Adrenal gland (tissue), 9 donors: ENCODE measurements at regions not wholly inside any gene's neighbourhood (a gene's known extent, or its start where the extent isn't known, plus 50 kb on each side); places are given as distances from the start of the nearest gene placed in this dataset.
"Not testable (repeated sequence)": the region's sequence is repeated elsewhere in the genome, so short reads cannot be mapped to it uniquely, and the experiment has no call there.

Experiments
- DNase-seq, 7 donors: peaks; one replicate each; pipeline ENCODE4 v3.0.0-alpha.2; 2019 to 2020
- H3K27ac ChIP-seq, 5 donors: fragments of 200-600 bp; sonication (generic) in 4 of 5; 1 replicate in 3 of 5; 2 replicates in 2 of 5; pipeline versions ENCODE4 v1.5.1 to v1.8.0; 2016 to 2020; ENCODE audit warnings: mild to moderate bottlenecking in 1 of 5
- H3K27me3 ChIP-seq: fragments of 200-600 bp; 2 replicates; pipeline ENCODE4 v1.8.0; 2021
- H3K36me3 ChIP-seq, 2 donors: fragments of 200-600 bp; replicated peaks in 1 of 2; 1 replicate in 1 of 2; 2 replicates in 1 of 2; pipeline versions ENCODE4 v1.5.1 to v1.8.0; 2018 to 2022
- H3K4me1 ChIP-seq, 2 donors: fragments of 200-600 bp; replicated peaks in 1 of 2; 1 replicate in 1 of 2; 2 replicates in 1 of 2; pipeline versions ENCODE4 v1.5.1 to v1.8.0; 2018 to 2021
- H3K4me3 ChIP-seq, 4 donors: fragments of 200-600 bp; sonication (generic) in 3 of 4; one replicate each; pipeline ENCODE4 v1.5.1; 2016 to 2018
- H3K9me3 ChIP-seq, 3 donors: fragments of 200-600 bp; sonication (generic) in 1 of 3; replicated peaks in 1 of 3; 1 replicate in 2 of 3; 2 replicates in 1 of 3; pipeline versions ENCODE4 v1.5.1 to v1.8.0; 2016 to 2021
- POLR2A ChIP-seq, 2 donors: fragments of 450-650 bp; IDR thresholded peaks; one replicate each; pipeline ENCODE4 v1.6.1; 2017; ENCODE audit warnings: antibody characterized with exemption in 2 of 2, mild to moderate bottlenecking in 2 of 2, moderate library complexity in 1 of 2
- WGBS, 4 donors: extraction: QIAGEN DNeasy Blood & Tissue Kit in 2 of 4; methylation state at CpG; one replicate each; pipeline versions ENCODE4 v1.1.5 to v1.1.7; 2013 to 2017; 5-methylcytosine and 5-hydroxymethylcytosine counted together
- intact Hi-C, 2 donors: fragments of 100-400 bp; cut with DNase I; formaldehyde crosslinking; loops; one replicate each; pipeline versions ENCODE4 v1.14.1 to v1.15.0; 2022 to 2023
- TF ChIP-seq, protein P1 (sequence below), 6 experiments: fragments of 450-650 bp in 4 of 6; fragments of 200-600 bp in 2 of 6; sonication (generic) in 1 of 6; IDR thresholded peaks; 1 replicate in 5 of 6; 2 replicates in 1 of 6; pipeline versions ENCODE4 v1.5.1 to v1.8.0; 2016 to 2021; ENCODE audit warnings: antibody characterized with exemption in 6 of 6, mild to moderate bottlenecking in 2 of 6, moderate library complexity in 1 of 6
- donor health status: healthy with polysubstance abuse.
- donor health status: Bipolar disorder and iron deficiency.
- donor health status: DM: yes; HTN: yes; CAD: no.
- donor health status: DM: no; HTN: no; CAD: no.
- donor health status: DM: no; HTN: no; CAD: no.

- no peaks in the 10 kb centered on the region for H3K36me3 ChIP-seq
- 77 to 86% (median 83%) methylated on average over 15 to 16 of the region's 16 CpGs for WGBS, 4 donors
- no peaks in the 10 kb centered on the region for H3K9me3 ChIP-seq
- no peak overlapping the region for H3K4me3 ChIP-seq
- no peak overlapping the region for H3K27ac ChIP-seq
- DNase-seq = no peak
- H3K4me1 ChIP-seq = no peaks in the 10 kb centered on the region
- H3K27me3 ChIP-seq = no peaks in the 10 kb centered on the region
- no peak for TF ChIP-seq POLR2A (IDR thresholded peaks at IDR 0.05)
- TF ChIP-seq, protein P1, sequence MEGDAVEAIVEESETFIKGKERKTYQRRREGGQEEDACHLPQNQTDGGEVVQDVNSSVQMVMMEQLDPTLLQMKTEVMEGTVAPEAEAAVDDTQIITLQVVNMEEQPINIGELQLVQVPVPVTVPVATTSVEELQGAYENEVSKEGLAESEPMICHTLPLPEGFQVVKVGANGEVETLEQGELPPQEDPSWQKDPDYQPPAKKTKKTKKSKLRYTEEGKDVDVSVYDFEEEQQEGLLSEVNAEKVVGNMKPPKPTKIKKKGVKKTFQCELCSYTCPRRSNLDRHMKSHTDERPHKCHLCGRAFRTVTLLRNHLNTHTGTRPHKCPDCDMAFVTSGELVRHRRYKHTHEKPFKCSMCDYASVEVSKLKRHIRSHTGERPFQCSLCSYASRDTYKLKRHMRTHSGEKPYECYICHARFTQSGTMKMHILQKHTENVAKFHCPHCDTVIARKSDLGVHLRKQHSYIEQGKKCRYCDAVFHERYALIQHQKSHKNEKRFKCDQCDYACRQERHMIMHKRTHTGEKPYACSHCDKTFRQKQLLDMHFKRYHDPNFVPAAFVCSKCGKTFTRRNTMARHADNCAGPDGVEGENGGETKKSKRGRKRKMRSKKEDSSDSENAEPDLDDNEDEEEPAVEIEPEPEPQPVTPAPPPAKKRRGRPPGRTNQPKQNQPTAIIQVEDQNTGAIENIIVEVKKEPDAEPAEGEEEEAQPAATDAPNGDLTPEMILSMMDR (IDR thresholded peaks at IDR 0.05) = no peak
- intact Hi-C loops = no loop called here
Observed at GRCh38 chr7:57820477-57820876, 370.5 kb downstream of the ZNF716 start.

GRCh38 chr7:57821438-57822382, 371.7 kb downstream of the ZNF716 start:
- TF ChIP-seq, protein P1 (IDR thresholded peaks at IDR 0.05) = no peak
- Histone ChIP-seq H3K36me3 (no peaks in the 10 kb centered on the region), H3K27me3 (no peaks in the 10 kb centered on the region), H3K4me3 (no peak overlapping the region), H3K9me3 (no peaks in the 10 kb centered on the region), H3K27ac (no peak overlapping the region), H3K4me1 (no peaks in the 10 kb centered on the region)
- 82 to 88% (median 86%) methylated on average over 37 to 57 of the region's 57 CpGs for WGBS, 4 donors
- intact Hi-C loops = no loop called here
- DNase-seq = no peak

GRCh38 chr7:57826548-57826947, 376.6 kb downstream of the ZNF716 start:
- H3K9me3 ChIP-seq, DNase-seq, H3K27me3 ChIP-seq, H3K36me3 ChIP-seq, H3K4me3 ChIP-seq, H3K4me1 ChIP-seq, H3K27ac ChIP-seq, intact Hi-C loops: not testable (repeated sequence)
- 29 to 74% (median 42%) methylated on average over 2 of the region's 2 CpGs for WGBS, 4 donors

- H3K9me3 ChIP-seq, H3K27ac ChIP-seq, intact Hi-C loops, H3K4me1 ChIP-seq, H3K36me3 ChIP-seq, DNase-seq, H3K4me3 ChIP-seq, H3K27me3 ChIP-seq: not testable (repeated sequence)
- 93 to 97% (median 94%) methylated on average over 9 to 10 of the region's 15 CpGs for WGBS, 4 donors
Observed at GRCh38 chr7:57835161-57835560, 385.2 kb downstream of the ZNF716 start.

DNA sequence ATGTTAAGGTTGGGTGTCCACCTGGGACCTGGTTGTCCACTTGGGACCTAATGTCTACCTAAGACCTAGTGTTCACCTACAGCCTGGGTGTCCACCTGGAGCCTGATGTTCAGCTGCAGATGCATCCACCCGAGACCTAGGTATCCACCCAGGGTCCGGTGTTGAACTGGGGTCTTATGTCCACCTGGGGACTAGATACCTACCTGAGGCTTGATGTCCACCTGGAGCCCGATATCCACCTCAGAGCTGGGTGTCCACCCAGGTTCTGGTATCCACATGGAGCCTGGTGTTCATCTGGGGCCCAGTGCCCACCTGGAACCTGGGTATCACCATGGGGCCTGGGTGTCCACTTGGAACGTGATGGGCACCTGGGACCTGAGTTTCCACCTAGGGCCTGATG, 389.2 kb downstream of the ZNF716 start:
- H3K27me3 ChIP-seq, H3K4me3 ChIP-seq, intact Hi-C loops, H3K27ac ChIP-seq, H3K9me3 ChIP-seq, H3K4me1 ChIP-seq, H3K36me3 ChIP-seq, DNase-seq: not testable (repeated sequence)
- 57 to 78% (median 65%) methylated on average over 1 to 4 of the region's 4 CpGs for WGBS, 4 donors
